ENCODE measurements at regions not wholly inside any gene's neighbourhood (a gene's known extent, or its start where the extent isn't known, plus 50 kb on each side); places are given as distances from the start of the nearest gene placed in this dataset.

DNA sequence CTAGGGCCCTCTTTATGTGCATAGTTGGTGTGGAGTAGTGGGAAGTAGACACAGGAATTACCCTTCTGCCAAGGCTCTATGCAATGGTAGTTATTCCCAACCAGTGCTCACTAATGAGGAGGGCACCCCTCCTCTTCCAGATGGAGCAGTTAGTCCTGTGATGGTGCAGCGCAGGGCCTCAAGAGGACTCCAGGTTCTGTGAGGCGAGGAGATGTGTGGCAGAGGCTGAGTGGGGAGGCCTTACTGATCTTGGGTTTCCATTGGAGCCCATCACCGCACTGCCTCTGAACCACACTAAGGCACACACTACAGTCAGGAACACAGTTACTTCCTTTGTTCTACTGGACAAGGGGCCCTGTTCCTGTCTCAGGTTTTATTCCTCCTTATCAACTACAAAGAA, 122.5 kb upstream of the POU3F1 start:
- CTCF ChIA-PET = no interaction called here
- Mint-ChIP-seq H3K27ac (no peak overlapping the region), H3K27me3 (ENCODE audit: low read depth) (no peaks in the 10 kb centered on the region; the same call in 1 of the 2 replicates), H3K36me3 (no peaks in the 10 kb centered on the region), H3K9me3 (peaks cover 9% of the 10 kb centered on the region), H3K4me3 (no peak overlapping the region), H3K4me1 (peaks cover 11% of the 10 kb centered on the region)
- ATAC-seq = no peak
- POLR2A ChIA-PET = no interaction called here
- no peak for TF ChIP-seq TP53 (CRISPR knock-in tag; IDR thresholded peaks at IDR 0.05)
- TF ChIP-seq, protein P1, sequence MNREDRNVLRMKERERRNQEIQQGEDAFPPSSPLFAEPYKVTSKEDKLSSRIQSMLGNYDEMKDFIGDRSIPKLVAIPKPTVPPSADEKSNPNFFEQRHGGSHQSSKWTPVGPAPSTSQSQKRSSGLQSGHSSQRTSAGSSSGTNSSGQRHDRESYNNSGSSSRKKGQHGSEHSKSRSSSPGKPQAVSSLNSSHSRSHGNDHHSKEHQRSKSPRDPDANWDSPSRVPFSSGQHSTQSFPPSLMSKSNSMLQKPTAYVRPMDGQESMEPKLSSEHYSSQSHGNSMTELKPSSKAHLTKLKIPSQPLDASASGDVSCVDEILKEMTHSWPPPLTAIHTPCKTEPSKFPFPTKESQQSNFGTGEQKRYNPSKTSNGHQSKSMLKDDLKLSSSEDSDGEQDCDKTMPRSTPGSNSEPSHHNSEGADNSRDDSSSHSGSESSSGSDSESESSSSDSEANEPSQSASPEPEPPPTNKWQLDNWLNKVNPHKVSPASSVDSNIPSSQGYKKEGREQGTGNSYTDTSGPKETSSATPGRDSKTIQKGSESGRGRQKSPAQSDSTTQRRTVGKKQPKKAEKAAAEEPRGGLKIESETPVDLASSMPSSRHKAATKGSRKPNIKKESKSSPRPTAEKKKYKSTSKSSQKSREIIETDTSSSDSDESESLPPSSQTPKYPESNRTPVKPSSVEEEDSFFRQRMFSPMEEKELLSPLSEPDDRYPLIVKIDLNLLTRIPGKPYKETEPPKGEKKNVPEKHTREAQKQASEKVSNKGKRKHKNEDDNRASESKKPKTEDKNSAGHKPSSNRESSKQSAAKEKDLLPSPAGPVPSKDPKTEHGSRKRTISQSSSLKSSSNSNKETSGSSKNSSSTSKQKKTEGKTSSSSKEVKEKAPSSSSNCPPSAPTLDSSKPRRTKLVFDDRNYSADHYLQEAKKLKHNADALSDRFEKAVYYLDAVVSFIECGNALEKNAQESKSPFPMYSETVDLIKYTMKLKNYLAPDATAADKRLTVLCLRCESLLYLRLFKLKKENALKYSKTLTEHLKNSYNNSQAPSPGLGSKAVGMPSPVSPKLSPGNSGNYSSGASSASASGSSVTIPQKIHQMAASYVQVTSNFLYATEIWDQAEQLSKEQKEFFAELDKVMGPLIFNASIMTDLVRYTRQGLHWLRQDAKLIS (CRISPR knock-in tag; IDR thresholded peaks at IDR 0.05; ENCODE audit: borderline replicate concordance) = no peak
- TF ChIP-seq, protein P2, sequence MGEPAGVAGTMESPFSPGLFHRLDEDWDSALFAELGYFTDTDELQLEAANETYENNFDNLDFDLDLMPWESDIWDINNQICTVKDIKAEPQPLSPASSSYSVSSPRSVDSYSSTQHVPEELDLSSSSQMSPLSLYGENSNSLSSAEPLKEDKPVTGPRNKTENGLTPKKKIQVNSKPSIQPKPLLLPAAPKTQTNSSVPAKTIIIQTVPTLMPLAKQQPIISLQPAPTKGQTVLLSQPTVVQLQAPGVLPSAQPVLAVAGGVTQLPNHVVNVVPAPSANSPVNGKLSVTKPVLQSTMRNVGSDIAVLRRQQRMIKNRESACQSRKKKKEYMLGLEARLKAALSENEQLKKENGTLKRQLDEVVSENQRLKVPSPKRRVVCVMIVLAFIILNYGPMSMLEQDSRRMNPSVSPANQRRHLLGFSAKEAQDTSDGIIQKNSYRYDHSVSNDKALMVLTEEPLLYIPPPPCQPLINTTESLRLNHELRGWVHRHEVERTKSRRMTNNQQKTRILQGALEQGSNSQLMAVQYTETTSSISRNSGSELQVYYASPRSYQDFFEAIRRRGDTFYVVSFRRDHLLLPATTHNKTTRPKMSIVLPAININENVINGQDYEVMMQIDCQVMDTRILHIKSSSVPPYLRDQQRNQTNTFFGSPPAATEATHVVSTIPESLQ (CRISPR knock-in tag; IDR thresholded peaks at IDR 0.05) = no peak
- no peak for TF ChIP-seq PRDM15 (CRISPR knock-in tag; IDR thresholded peaks at IDR 0.05)
- no peak for TF ChIP-seq NFE2L1 (CRISPR knock-in tag; IDR thresholded peaks at IDR 0.05)
- TF ChIP-seq, protein P3, sequence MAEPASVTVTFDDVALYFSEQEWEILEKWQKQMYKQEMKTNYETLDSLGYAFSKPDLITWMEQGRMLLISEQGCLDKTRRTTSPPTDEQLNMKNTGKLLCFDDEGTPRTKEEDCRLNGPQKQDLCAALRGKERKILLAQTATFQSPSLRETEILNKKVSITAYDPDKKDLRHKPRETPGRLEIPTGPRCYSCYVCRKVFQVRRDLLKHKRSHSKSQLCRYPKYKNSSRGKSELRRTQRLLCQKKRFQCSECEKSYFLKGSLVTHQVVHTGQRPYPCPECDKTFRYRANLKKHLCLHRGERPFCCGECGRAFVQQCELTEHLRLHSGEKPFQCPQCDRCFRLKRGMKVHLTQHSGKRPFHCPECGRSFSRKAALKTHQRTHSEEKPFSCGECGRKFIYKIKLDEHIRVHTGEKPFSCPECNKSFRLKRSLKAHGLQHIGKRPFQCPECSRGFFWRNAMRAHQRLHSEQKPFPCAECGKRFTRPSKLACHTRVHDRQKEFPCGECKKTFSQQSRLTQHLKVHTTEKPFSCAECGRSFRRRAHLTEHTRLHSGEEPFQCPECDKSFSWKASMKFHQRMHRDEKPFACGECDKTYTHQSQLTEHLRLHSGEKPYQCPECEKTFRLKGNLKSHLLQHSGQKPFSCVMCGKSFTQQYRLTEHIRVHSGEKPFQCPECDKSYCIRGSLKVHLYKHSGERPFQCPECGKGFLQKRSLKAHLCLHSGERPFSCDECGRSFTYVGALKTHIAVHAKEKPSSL (CRISPR knock-in tag; conservative IDR thresholded peaks at IDR 0.05) = no peak
- no peak for TF ChIP-seq JUN (CRISPR knock-in tag; IDR thresholded peaks at IDR 0.05)
- TF ChIP-seq OVOL2 (CRISPR knock-in tag; IDR thresholded peaks at IDR 0.05; ENCODE audit: borderline replicate concordance) = no peak
- DNase-seq (ENCODE audit: low spot score) = no peak

- Mint-ChIP-seq H3K36me3 (no peaks in the 10 kb centered on the region), H3K9me3 (peaks cover 9% of the 10 kb centered on the region), H3K27ac (no peak overlapping the region), H3K4me1 (peaks cover 11% of the 10 kb centered on the region), H3K4me3 (no peak overlapping the region), H3K27me3 (ENCODE audit: low read depth) (no peaks in the 10 kb centered on the region)
- ATAC-seq (no peak), DNase-seq (ENCODE audit: low spot score) (no peak)
- CTCF ChIA-PET = no interaction called here
- POLR2A ChIA-PET = no interaction called here
- TF ChIP-seq GRHL2 (CRISPR knock-in tag; IDR thresholded peaks at IDR 0.05; ENCODE audit: insufficient replicate concordance, severe bottlenecking) (no peak), FOXK1 (CRISPR knock-in tag; IDR thresholded peaks at IDR 0.05) (no peak), FOXP1 (CRISPR knock-in tag; IDR thresholded peaks at IDR 0.05; ENCODE audit: borderline replicate concordance) (no peak), JUN (CRISPR knock-in tag; IDR thresholded peaks at IDR 0.05) (no peak), CBFB (CRISPR knock-in tag; IDR thresholded peaks at IDR 0.05; ENCODE audit: low read depth) (no peak), ZNF263 (CRISPR knock-in tag; IDR thresholded peaks at IDR 0.05; ENCODE audit: low read depth) (no peak), JAZF1 (CRISPR knock-in tag; IDR thresholded peaks at IDR 0.05) (no peak), ATF1 (CRISPR knock-in tag; IDR thresholded peaks at IDR 0.05) (no peak)
These were observed 121.8 kb upstream of the POU3F1 start for GRCh38 chr1:38168365-38168764.

Measured in WTC11 (cell line).